ENCODE measurements at regions not wholly inside any gene's neighbourhood (a gene's known extent, or its start where the extent isn't known, plus 50 kb on each side); places are given as distances from the start of the nearest gene placed in this dataset.

DNA sequence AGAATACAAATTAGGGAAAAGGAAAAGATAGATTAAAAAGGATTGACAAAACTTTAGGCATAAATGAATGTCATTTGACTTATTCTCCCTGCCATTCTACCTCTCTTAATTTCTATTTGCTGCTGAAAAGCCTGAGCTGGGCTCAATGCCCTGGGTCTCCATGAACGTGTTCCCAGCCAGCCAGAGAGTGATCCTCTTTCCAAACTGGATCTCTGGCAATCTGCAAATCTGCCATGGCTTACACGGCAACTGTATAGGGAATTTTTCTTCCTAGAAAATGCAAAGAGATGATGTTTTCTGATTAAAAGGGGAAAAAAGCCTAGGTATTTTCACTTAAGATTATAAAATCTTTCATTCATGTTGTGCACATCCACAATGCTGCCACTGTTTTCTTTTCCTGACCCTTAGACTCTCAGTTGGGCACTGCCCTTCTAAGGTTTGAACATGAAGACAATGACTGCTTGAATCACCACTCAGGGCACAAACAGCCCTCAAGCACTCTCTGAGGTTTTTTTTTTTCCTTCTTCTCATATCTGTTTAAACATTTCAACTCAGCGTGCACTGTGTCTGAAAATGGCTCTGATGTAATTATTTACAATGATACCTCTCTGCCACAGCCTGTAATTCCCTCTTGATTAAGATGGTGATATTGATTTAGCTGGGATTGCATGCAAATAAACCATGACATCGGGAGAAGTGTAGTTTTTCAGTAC lies 60.3 kb downstream of the DACT1 start:
- H3K27ac ChIP-seq (replicated peaks; ENCODE audit: low read length), result no peak overlapping the region
- H3K18ac ChIP-seq (ENCODE audit: low read length), result no peak overlapping the region
- no peak overlapping the region for H2BK120ac ChIP-seq (ENCODE audit: low read depth, low read length)
- H3K23ac ChIP-seq (ENCODE audit: low read depth, low read length, poor library complexity), result no peak overlapping the region
- H3K4me1 ChIP-seq (ENCODE audit: control insufficient read depth in 2 of 2, insufficient read depth in 1 of 2, low read depth in 1 of 2, low read length in 2 of 2), result peaks cover 0 to 5% of the 10 kb centered on the region in 2 donors
- DNase-seq (ENCODE audit: low spot score), result no peak
- WGBS, 2 donors (ENCODE audit: extremely low coverage in 2 of 2, insufficient read length in 2 of 2, insufficient replicate concordance in 1 of 2), result no CpG with 5 or more reads among the region's 4 CpGs
- no peak overlapping the region for H3K4me3 ChIP-seq (ENCODE audit: low read length in 2 of 2)
- H3K14ac ChIP-seq (ENCODE audit: low read length), result no peak overlapping the region
- H3K9ac ChIP-seq (ENCODE audit: low read depth, low read length, poor library complexity), result no peak overlapping the region
- no peak overlapping the region for H3K4me2 ChIP-seq (ENCODE audit: insufficient read depth, low read length, poor library complexity, severe bottlenecking)
- H3K79me1 ChIP-seq (ENCODE audit: low read depth, low read length), result no peaks in the 10 kb centered on the region
- peak overlapping the region; percentile 57 for H2AFZ ChIP-seq (ENCODE audit: low read length)
- no peak overlapping the region for H4K91ac ChIP-seq (ENCODE audit: low read depth, low read length, poor library complexity)
- H3K4ac ChIP-seq (ENCODE audit: low read length), result no peak overlapping the region
- H3K9me3 ChIP-seq (replicated peaks in 1 of 2; ENCODE audit: control insufficient read depth in 2 of 2, insufficient read depth in 1 of 2, low read depth in 1 of 2, low read length in 2 of 2), result no peaks in the 10 kb centered on the region
- no peak overlapping the region for H2BK15ac ChIP-seq (ENCODE audit: low read length)
- H3K36me3 ChIP-seq (replicated peaks in 1 of 2; ENCODE audit: control insufficient read depth in 2 of 2, insufficient read depth in 2 of 2, low read length in 2 of 2), result no peaks in the 10 kb centered on the region
- no peak overlapping the region for H4K8ac ChIP-seq (ENCODE audit: low read depth, low read length)
- no peak overlapping the region for H2BK5ac ChIP-seq (ENCODE audit: low read length)
- no peak overlapping the region for H2BK12ac ChIP-seq (ENCODE audit: low read length)
- peaks cover 0 to 3% (median 0%) of the 10 kb centered on the region in 3 experiments for H3K27me3 ChIP-seq (ENCODE audit: control insufficient read depth in 3 of 3, insufficient read depth in 3 of 3, low read depth in 1 of 3, low read length in 3 of 3)
- no peak overlapping the region for H2AK5ac ChIP-seq (ENCODE audit: low read depth, low read length)

GRCh38 chr14:58699681-58700205 lies 62.0 kb downstream of the DACT1 start:
- Histone ChIP-seq H3K27me3 (ENCODE audit: control insufficient read depth in 3 of 3, insufficient read depth in 3 of 3, low read depth in 1 of 3, low read length in 3 of 3) (no peaks in the 10 kb centered on the region), H3K27ac (replicated peaks; ENCODE audit: low read length) (no peak overlapping the region), H2BK5ac (ENCODE audit: low read length) (no peak overlapping the region), H3K4me2 (ENCODE audit: insufficient read depth, low read length, poor library complexity, severe bottlenecking) (no peak overlapping the region), H3K4me1 (ENCODE audit: control insufficient read depth in 2 of 2, insufficient read depth in 1 of 2, low read depth in 1 of 2, low read length in 2 of 2) (peaks cover 0 to 7% of the 10 kb centered on the region in 2 donors), H2AK5ac (ENCODE audit: low read depth, low read length) (no peak overlapping the region), H3K79me1 (ENCODE audit: low read depth, low read length) (no peaks in the 10 kb centered on the region), H2BK120ac (ENCODE audit: low read depth, low read length) (no peak overlapping the region), H3K23ac (ENCODE audit: low read depth, low read length, poor library complexity) (no peak overlapping the region), H3K36me3 (replicated peaks in 1 of 2; ENCODE audit: control insufficient read depth in 2 of 2, insufficient read depth in 2 of 2, low read length in 2 of 2) (no peaks in the 10 kb centered on the region), H4K8ac (ENCODE audit: low read depth, low read length) (no peak overlapping the region), H2BK12ac (ENCODE audit: low read length) (no peak overlapping the region), H2AFZ (ENCODE audit: low read length) (no peak overlapping the region), H3K4me3 (ENCODE audit: low read length in 2 of 2) (no peak overlapping the region), H3K18ac (ENCODE audit: low read length) (no peak overlapping the region), H4K91ac (ENCODE audit: low read depth, low read length, poor library complexity) (no peak overlapping the region), H3K4ac (ENCODE audit: low read length) (no peak overlapping the region), H2BK15ac (ENCODE audit: low read length) (no peak overlapping the region), H3K9me3 (replicated peaks in 1 of 2; ENCODE audit: control insufficient read depth in 2 of 2, insufficient read depth in 1 of 2, low read depth in 1 of 2, low read length in 2 of 2) (no peaks in the 10 kb centered on the region), H3K14ac (ENCODE audit: low read length) (no peak overlapping the region), H3K9ac (ENCODE audit: low read depth, low read length, poor library complexity) (no peak overlapping the region)
- DNase-seq (ENCODE audit: low spot score), result no peak
- WGBS, 2 donors (ENCODE audit: extremely low coverage in 2 of 2, insufficient read length in 2 of 2, insufficient replicate concordance in 1 of 2), result no CpG with 5 or more reads among the region's 1 CpG

GRCh38 chr14:58701156-58701555 lies 63.4 kb downstream of the DACT1 start:
- Histone ChIP-seq H3K4me2 (ENCODE audit: insufficient read depth, low read length, poor library complexity, severe bottlenecking) (no peak overlapping the region), H3K4me3 (ENCODE audit: low read length in 2 of 2) (no peak overlapping the region), H2BK15ac (ENCODE audit: low read length) (no peak overlapping the region), H3K27me3 (ENCODE audit: control insufficient read depth in 3 of 3, insufficient read depth in 3 of 3, low read depth in 1 of 3, low read length in 3 of 3) (no peaks in the 10 kb centered on the region), H3K9me3 (replicated peaks in 1 of 2; ENCODE audit: control insufficient read depth in 2 of 2, insufficient read depth in 1 of 2, low read depth in 1 of 2, low read length in 2 of 2) (no peaks in the 10 kb centered on the region), H2BK5ac (ENCODE audit: low read length) (no peak overlapping the region), H3K36me3 (replicated peaks in 1 of 2; ENCODE audit: control insufficient read depth in 2 of 2, insufficient read depth in 2 of 2, low read length in 2 of 2) (no peaks in the 10 kb centered on the region), H2AFZ (ENCODE audit: low read length) (no peak overlapping the region), H3K4me1 (ENCODE audit: control insufficient read depth in 2 of 2, insufficient read depth in 1 of 2, low read depth in 1 of 2, low read length in 2 of 2) (peaks cover 0 to 12% of the 10 kb centered on the region in 2 donors), H4K91ac (ENCODE audit: low read depth, low read length, poor library complexity) (no peak overlapping the region), H3K14ac (ENCODE audit: low read length) (no peak overlapping the region), H4K8ac (ENCODE audit: low read depth, low read length) (no peak overlapping the region), H3K4ac (ENCODE audit: low read length) (no peak overlapping the region), H2AK5ac (ENCODE audit: low read depth, low read length) (no peak overlapping the region), H3K79me1 (ENCODE audit: low read depth, low read length) (no peaks in the 10 kb centered on the region), H3K27ac (replicated peaks; ENCODE audit: low read length) (no peak overlapping the region), H3K18ac (ENCODE audit: low read length) (no peak overlapping the region), H2BK12ac (ENCODE audit: low read length) (no peak overlapping the region), H3K9ac (ENCODE audit: low read depth, low read length, poor library complexity) (no peak overlapping the region), H2BK120ac (ENCODE audit: low read depth, low read length) (no peak overlapping the region), H3K23ac (ENCODE audit: low read depth, low read length, poor library complexity) (no peak overlapping the region)
- WGBS, 2 donors (ENCODE audit: extremely low coverage in 2 of 2, insufficient read length in 2 of 2, insufficient replicate concordance in 1 of 2), result no CpG with 5 or more reads among the region's 3 CpGs
- no peak for DNase-seq (ENCODE audit: low spot score)

DNA sequence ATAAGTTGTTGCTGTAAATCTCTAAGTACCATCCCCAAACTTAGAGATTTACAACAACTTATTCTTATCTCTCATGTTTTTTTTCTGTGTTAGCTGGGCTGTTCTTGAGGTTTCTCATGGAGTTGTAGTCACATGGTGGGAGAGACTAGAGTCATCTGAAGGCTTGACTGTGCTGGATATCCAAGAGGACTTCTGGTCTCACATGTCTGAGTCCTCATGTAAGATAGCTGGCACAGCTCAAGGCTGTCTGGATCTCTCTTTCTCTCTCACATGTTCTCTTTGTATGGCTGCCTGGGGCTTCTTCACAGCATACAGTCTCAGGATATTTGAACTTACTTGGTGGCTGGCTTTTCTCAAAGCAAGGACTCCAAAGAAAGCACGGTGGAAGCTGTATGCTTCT lies 63.8 kb downstream of the DACT1 start:
- H2AFZ ChIP-seq (ENCODE audit: low read length), result no peak overlapping the region
- WGBS, 2 donors (ENCODE audit: extremely low coverage in 2 of 2, insufficient read length in 2 of 2, insufficient replicate concordance in 1 of 2), result no CpG with 5 or more reads among the region's 1 CpG
- H2BK120ac ChIP-seq (ENCODE audit: low read depth, low read length), result no peak overlapping the region
- H3K18ac ChIP-seq (ENCODE audit: low read length), result no peak overlapping the region
- no peak overlapping the region for H3K14ac ChIP-seq (ENCODE audit: low read length)
- no peak overlapping the region for H3K9ac ChIP-seq (ENCODE audit: low read depth, low read length, poor library complexity)
- H2AK5ac ChIP-seq (ENCODE audit: low read depth, low read length), result no peak overlapping the region
- peaks cover 0 to 12% of the 10 kb centered on the region in 2 donors for H3K4me1 ChIP-seq (ENCODE audit: control insufficient read depth in 2 of 2, insufficient read depth in 1 of 2, low read depth in 1 of 2, low read length in 2 of 2)
- H3K4ac ChIP-seq (ENCODE audit: low read length), result no peak overlapping the region
- H3K27me3 ChIP-seq (ENCODE audit: control insufficient read depth in 3 of 3, insufficient read depth in 3 of 3, low read depth in 1 of 3, low read length in 3 of 3), result no peaks in the 10 kb centered on the region
- no peak overlapping the region for H4K91ac ChIP-seq (ENCODE audit: low read depth, low read length, poor library complexity)
- no peaks in the 10 kb centered on the region for H3K9me3 ChIP-seq (replicated peaks in 1 of 2; ENCODE audit: control insufficient read depth in 2 of 2, insufficient read depth in 1 of 2, low read depth in 1 of 2, low read length in 2 of 2)
- no peak overlapping the region for H3K27ac ChIP-seq (replicated peaks; ENCODE audit: low read length)
- H2BK15ac ChIP-seq (ENCODE audit: low read length), result no peak overlapping the region
- H4K8ac ChIP-seq (ENCODE audit: low read depth, low read length), result no peak overlapping the region
- no peak overlapping the region for H3K4me2 ChIP-seq (ENCODE audit: insufficient read depth, low read length, poor library complexity, severe bottlenecking)
- no peak overlapping the region for H3K4me3 ChIP-seq (ENCODE audit: low read length in 2 of 2)
- no peak overlapping the region for H2BK5ac ChIP-seq (ENCODE audit: low read length)
- no peak for DNase-seq (ENCODE audit: low spot score)
- no peaks in the 10 kb centered on the region for H3K36me3 ChIP-seq (replicated peaks in 1 of 2; ENCODE audit: control insufficient read depth in 2 of 2, insufficient read depth in 2 of 2, low read length in 2 of 2)
- H3K79me1 ChIP-seq (ENCODE audit: low read depth, low read length), result no peaks in the 10 kb centered on the region
- H3K23ac ChIP-seq (ENCODE audit: low read depth, low read length, poor library complexity), result no peak overlapping the region
- no peak overlapping the region for H2BK12ac ChIP-seq (ENCODE audit: low read length)

Data from neuronal stem cell (in vitro differentiated cells).